ENCODE measurements at regions not wholly inside any gene's neighbourhood (a gene's known extent, or its start where the extent isn't known, plus 50 kb on each side); places are given as distances from the start of the nearest gene placed in this dataset.

DNA sequence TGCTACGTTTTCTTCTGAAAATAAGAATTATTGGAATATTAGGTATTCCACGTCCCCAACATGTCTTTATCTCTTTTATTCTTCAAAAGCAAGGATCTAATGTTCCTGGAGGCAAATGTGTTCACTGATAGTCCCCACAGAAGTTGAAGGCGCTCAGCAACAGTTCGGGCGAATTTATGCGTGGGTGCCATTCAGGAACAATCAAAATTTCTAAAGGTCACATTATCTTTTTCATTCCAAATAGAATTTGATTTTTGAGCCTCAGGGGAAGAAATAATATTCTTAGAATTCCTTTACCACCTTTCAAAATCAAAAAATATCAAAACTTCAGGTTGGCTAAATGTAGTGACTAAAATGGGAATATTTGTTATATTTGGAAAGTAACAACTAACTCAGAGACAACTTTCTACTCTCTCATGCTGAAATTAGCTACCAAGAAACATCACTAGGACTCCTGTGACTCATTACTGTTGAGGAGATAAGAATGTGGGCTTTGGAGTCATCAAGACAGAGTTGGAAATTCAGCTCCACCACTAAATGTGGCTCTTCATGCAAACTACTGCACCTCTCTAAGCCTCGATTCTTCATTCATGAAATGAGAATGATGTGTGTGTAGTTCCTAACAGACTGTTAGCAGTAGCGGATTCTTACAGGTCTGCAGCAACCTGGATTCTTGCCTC lies 72.3 kb upstream of the KIT start:
- DNase-seq (ENCODE audit: low read depth, low spot score), result no peak

More for the DNA sequence above, 72.3 kb upstream of the KIT start:
- intact Hi-C loops (cut with micrococcal nuclease; ENCODE audit: unreplicated experiment) (no loop called here), in situ Hi-C loops (cut with MboI) (loop anchor here (10.0 kb wide), 1 partner anchor 59 kb away; no protein-coding TSS in a partner anchor)
- Histone ChIP-seq H3K27me3 (replicated peaks in 1 of 2; ENCODE audit: control insufficient read depth in 2 of 2, insufficient read depth in 2 of 2, low read length in 1 of 2) (no peaks in the 10 kb centered on the region; a peak in 1 of 4 replicates), H3K9ac (ENCODE audit: control insufficient read depth, insufficient read depth, low read length) (no peak overlapping the region), H3K4me1 (ENCODE audit: control insufficient read depth, insufficient read depth, low read length) (no peaks in the 10 kb centered on the region), H3K27ac (ENCODE audit: control insufficient read depth, insufficient read depth) (no peak overlapping the region), H3K4me3 (no peak overlapping the region), H3K79me2 (ENCODE audit: control insufficient read depth, insufficient read depth, low read length) (no peaks in the 10 kb centered on the region), H3K36me3 (ENCODE audit: control insufficient read depth in 2 of 2, insufficient read depth in 2 of 2, low read length in 1 of 2) (no peaks in the 10 kb centered on the region), H3K9me3 (replicated peaks; ENCODE audit: control insufficient read depth, insufficient read depth, low read length) (no peaks in the 10 kb centered on the region), H3K4me2 (ENCODE audit: control insufficient read depth, insufficient read depth) (no peak overlapping the region), H4K20me1 (ENCODE audit: control insufficient read depth, insufficient read depth) (no peaks in the 10 kb centered on the region), H2AFZ (ENCODE audit: control insufficient read depth, low read depth, low read length) (no peak overlapping the region)
- FAIRE-seq, result no peak
- RAD21 ChIA-PET (ENCODE audit: unreplicated experiment), result no interaction called here
- ATAC-seq, result no peak
- WGBS (ENCODE audit: insufficient coverage, insufficient replicate concordance, low lambda C conversion rate, missing lambda C conversion rate), result 51% methylated on average over 8 of the region's 8 CpGs
- TF ChIP-seq ETV6 (conservative IDR thresholded peaks at IDR 0.05 in 1 of 2, IDR thresholded peaks at IDR 0.05 in 1 of 2; ENCODE audit: borderline replicate concordance in 1 of 2, low read depth in 1 of 2), result no peak
- no peak for TF ChIP-seq RFX5 (IDR thresholded peaks at IDR 0.05; ENCODE audit: low read depth, low read length)
- TF ChIP-seq RELA (IDR thresholded peaks at IDR 0.05; ENCODE audit: borderline replicate concordance, partially characterized antibody), result no peak
- TF ChIP-seq, protein P1, sequence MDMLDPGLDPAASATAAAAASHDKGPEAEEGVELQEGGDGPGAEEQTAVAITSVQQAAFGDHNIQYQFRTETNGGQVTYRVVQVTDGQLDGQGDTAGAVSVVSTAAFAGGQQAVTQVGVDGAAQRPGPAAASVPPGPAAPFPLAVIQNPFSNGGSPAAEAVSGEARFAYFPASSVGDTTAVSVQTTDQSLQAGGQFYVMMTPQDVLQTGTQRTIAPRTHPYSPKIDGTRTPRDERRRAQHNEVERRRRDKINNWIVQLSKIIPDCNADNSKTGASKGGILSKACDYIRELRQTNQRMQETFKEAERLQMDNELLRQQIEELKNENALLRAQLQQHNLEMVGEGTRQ (IDR thresholded peaks at IDR 0.05; ENCODE audit: borderline replicate concordance, low read depth, low read length), result no peak
- TF ChIP-seq, protein P2, sequence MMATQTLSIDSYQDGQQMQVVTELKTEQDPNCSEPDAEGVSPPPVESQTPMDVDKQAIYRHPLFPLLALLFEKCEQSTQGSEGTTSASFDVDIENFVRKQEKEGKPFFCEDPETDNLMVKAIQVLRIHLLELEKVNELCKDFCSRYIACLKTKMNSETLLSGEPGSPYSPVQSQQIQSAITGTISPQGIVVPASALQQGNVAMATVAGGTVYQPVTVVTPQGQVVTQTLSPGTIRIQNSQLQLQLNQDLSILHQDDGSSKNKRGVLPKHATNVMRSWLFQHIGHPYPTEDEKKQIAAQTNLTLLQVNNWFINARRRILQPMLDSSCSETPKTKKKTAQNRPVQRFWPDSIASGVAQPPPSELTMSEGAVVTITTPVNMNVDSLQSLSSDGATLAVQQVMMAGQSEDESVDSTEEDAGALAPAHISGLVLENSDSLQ (IDR thresholded peaks at IDR 0.05), result no peak
- TF ChIP-seq, protein P3, sequence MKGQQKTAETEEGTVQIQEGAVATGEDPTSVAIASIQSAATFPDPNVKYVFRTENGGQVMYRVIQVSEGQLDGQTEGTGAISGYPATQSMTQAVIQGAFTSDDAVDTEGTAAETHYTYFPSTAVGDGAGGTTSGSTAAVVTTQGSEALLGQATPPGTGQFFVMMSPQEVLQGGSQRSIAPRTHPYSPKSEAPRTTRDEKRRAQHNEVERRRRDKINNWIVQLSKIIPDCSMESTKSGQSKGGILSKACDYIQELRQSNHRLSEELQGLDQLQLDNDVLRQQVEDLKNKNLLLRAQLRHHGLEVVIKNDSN (IDR thresholded peaks at IDR 0.05; ENCODE audit: borderline replicate concordance, extremely low read length, insufficient read depth, low read depth, low read length), result no peak
- TF ChIP-seq MYC (IDR thresholded peaks at IDR 0.05; ENCODE audit: insufficient read depth, insufficient read length, insufficient replicate concordance, low read length, severe bottlenecking), result no peak
- TF ChIP-seq CREM (IDR thresholded peaks at IDR 0.05; ENCODE audit: low read depth), result no peak
- TF ChIP-seq, protein P4, sequence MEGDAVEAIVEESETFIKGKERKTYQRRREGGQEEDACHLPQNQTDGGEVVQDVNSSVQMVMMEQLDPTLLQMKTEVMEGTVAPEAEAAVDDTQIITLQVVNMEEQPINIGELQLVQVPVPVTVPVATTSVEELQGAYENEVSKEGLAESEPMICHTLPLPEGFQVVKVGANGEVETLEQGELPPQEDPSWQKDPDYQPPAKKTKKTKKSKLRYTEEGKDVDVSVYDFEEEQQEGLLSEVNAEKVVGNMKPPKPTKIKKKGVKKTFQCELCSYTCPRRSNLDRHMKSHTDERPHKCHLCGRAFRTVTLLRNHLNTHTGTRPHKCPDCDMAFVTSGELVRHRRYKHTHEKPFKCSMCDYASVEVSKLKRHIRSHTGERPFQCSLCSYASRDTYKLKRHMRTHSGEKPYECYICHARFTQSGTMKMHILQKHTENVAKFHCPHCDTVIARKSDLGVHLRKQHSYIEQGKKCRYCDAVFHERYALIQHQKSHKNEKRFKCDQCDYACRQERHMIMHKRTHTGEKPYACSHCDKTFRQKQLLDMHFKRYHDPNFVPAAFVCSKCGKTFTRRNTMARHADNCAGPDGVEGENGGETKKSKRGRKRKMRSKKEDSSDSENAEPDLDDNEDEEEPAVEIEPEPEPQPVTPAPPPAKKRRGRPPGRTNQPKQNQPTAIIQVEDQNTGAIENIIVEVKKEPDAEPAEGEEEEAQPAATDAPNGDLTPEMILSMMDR (IDR thresholded peaks at IDR 0.05 in 2 of 3, conservative IDR thresholded peaks at IDR 0.05 in 1 of 3; ENCODE audit: control insufficient read depth in 2 of 3, extremely low read depth in 1 of 3, insufficient read depth in 1 of 3, low read depth in 3 of 3, low read length in 3 of 3), result no peak
- TF ChIP-seq, protein P5, sequence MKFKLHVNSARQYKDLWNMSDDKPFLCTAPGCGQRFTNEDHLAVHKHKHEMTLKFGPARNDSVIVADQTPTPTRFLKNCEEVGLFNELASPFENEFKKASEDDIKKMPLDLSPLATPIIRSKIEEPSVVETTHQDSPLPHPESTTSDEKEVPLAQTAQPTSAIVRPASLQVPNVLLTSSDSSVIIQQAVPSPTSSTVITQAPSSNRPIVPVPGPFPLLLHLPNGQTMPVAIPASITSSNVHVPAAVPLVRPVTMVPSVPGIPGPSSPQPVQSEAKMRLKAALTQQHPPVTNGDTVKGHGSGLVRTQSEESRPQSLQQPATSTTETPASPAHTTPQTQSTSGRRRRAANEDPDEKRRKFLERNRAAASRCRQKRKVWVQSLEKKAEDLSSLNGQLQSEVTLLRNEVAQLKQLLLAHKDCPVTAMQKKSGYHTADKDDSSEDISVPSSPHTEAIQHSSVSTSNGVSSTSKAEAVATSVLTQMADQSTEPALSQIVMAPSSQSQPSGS (IDR thresholded peaks at IDR 0.05; ENCODE audit: low read length), result no peak
- no peak for TF ChIP-seq NFIC (IDR thresholded peaks at IDR 0.05; ENCODE audit: low read depth, low read length)
- TF ChIP-seq, protein P6, sequence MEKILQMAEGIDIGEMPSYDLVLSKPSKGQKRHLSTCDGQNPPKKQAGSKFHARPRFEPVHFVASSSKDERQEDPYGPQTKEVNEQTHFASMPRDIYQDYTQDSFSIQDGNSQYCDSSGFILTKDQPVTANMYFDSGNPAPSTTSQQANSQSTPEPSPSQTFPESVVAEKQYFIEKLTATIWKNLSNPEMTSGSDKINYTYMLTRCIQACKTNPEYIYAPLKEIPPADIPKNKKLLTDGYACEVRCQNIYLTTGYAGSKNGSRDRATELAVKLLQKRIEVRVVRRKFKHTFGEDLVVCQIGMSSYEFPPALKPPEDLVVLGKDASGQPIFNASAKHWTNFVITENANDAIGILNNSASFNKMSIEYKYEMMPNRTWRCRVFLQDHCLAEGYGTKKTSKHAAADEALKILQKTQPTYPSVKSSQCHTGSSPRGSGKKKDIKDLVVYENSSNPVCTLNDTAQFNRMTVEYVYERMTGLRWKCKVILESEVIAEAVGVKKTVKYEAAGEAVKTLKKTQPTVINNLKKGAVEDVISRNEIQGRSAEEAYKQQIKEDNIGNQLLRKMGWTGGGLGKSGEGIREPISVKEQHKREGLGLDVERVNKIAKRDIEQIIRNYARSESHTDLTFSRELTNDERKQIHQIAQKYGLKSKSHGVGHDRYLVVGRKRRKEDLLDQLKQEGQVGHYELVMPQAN (conservative IDR thresholded peaks at IDR 0.05), result no peak
- TF ChIP-seq NFYB (IDR thresholded peaks at IDR 0.05; ENCODE audit: insufficient read depth, low read depth, low read length), result no peak
- CTCF ChIA-PET, result interaction anchor here (0.6 kb wide), 1 partner anchor 14 kb away, joined by 3 read pairs; no protein-coding TSS in a partner anchor
- SMC1A ChIA-PET (ENCODE audit: uncharacterized antibody, unreplicated experiment), result interaction anchor here (1.1 kb wide), 1 partner anchor 10 kb away, joined by 3 read pairs; no protein-coding TSS in a partner anchor
- no TSS peak for BruUV-seq (replicated peaks)
- POLR2A ChIA-PET, result no interaction called here

All from GM12878 (cell line).